Lung (tissue), 11 donors: ENCODE measurements at regions not wholly inside any gene's neighbourhood (a gene's known extent, or its start where the extent isn't known, plus 50 kb on each side); places are given as distances from the start of the nearest gene placed in this dataset.

Source experiments
- ATAC-seq: fragments of 200-7000 bp; cut with Tn5 transposase; one replicate; pipeline ENCODE4 v1.9.1; 2020; ENCODE audit warnings: moderate number of reproducible peaks; ENCODE audit not compliant: insufficient read depth, low FRiP score
- DNase-seq, 3 donors: peaks; one replicate each; pipeline ENCODE4 v3.0.0-alpha.2; 2013 to 2017
- H3K27ac ChIP-seq, 2 donors: one replicate each; pipeline ENCODE4 v1.5.1; 2013; ENCODE audit warnings: mild to moderate bottlenecking in 2 of 2, moderate library complexity in 2 of 2, control low read depth in 1 of 2, inconsistent platforms in 1 of 2, low read depth in 1 of 2, low read length in 1 of 2
- H3K27me3 ChIP-seq, 3 donors: one replicate each; pipeline ENCODE4 v1.5.1; 2013; ENCODE audit warnings: low read length in 2 of 3; ENCODE audit not compliant: control insufficient read depth in 3 of 3, insufficient read depth in 3 of 3
- H3K36me3 ChIP-seq, 4 donors: one replicate each; pipeline ENCODE4 v1.5.1; 2013; ENCODE audit warnings: low read length in 4 of 4, mild to moderate bottlenecking in 1 of 4, moderate library complexity in 1 of 4; ENCODE audit not compliant: control insufficient read depth in 4 of 4, insufficient read depth in 4 of 4
- H3K4me1 ChIP-seq, 5 donors: one replicate each; pipeline ENCODE4 v1.5.1; 2013; ENCODE audit warnings: low read length in 5 of 5, mild to moderate bottlenecking in 2 of 5, moderate library complexity in 1 of 5; ENCODE audit not compliant: control insufficient read depth in 5 of 5, insufficient read depth in 5 of 5
- H3K4me3 ChIP-seq: one replicate; pipeline ENCODE4 v1.5.1; 2013; ENCODE audit warnings: mild to moderate bottlenecking, control low read depth, moderate library complexity
- H3K9ac ChIP-seq, 2 donors: one replicate each; pipeline ENCODE4 v1.5.1; 2013; ENCODE audit warnings: low read length in 2 of 2, control low read depth in 1 of 2; ENCODE audit not compliant: insufficient read depth in 1 of 2
- H3K9me3 ChIP-seq, 4 donors: one replicate each; pipeline ENCODE4 v1.5.1; 2013; ENCODE audit warnings: low read length in 3 of 4, mild to moderate bottlenecking in 1 of 4, moderate library complexity in 1 of 4; ENCODE audit not compliant: control insufficient read depth in 4 of 4, insufficient read depth in 3 of 4
- WGBS, 2 donors: extraction: QIAGEN DNeasy Blood & Tissue Kit; methylation state at CpG; one replicate each; pipeline ENCODE4 v1.1.7; 2013; 5-methylcytosine and 5-hydroxymethylcytosine counted together
- TF ChIP-seq, protein P1 (sequence below): IDR thresholded peaks from 2 replicates; pipeline ENCODE4 v1.5.1; 2012; ENCODE audit warnings: mild to moderate bottlenecking; ENCODE audit errors: control extremely low read depth, extremely low read depth
- donor health status: control.
- donor health status: control.
- donor health status: Bipolar disorder and iron deficiency.
- donor health status: healthy.
- donor health status: DM: yes; HTN: yes; CAD: no.

DNA sequence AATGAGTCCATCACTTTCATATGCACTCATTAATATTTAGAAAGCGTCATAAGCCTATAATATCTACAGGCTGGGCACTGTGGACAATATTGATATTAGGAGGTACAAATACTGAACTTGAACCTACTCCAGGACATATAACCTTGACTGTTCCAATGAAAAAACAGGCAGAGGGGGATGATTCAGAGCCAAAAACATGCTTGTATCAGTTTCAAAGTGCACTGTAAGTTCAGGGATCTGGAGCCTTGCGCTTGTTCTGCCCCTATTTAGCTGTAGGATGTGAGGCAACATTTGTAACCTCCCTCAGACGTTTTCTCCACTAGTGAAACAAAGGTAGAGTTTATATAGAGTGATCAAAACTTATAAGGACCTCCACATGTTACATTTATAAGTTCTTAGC, 246.1 kb upstream of the GYPC start:
- Histone ChIP-seq H3K36me3 (no peaks in the 10 kb centered on the region), H3K4me3 (no peak overlapping the region), H3K27me3 (no peaks in the 10 kb centered on the region), H3K4me1 (no peaks in the 10 kb centered on the region), H3K9me3 (no peaks in the 10 kb centered on the region), H3K9ac (no peak overlapping the region), H3K27ac (no peak overlapping the region)
- ATAC-seq = no peak
- DNase-seq = no peak
- TF ChIP-seq, protein P1, sequence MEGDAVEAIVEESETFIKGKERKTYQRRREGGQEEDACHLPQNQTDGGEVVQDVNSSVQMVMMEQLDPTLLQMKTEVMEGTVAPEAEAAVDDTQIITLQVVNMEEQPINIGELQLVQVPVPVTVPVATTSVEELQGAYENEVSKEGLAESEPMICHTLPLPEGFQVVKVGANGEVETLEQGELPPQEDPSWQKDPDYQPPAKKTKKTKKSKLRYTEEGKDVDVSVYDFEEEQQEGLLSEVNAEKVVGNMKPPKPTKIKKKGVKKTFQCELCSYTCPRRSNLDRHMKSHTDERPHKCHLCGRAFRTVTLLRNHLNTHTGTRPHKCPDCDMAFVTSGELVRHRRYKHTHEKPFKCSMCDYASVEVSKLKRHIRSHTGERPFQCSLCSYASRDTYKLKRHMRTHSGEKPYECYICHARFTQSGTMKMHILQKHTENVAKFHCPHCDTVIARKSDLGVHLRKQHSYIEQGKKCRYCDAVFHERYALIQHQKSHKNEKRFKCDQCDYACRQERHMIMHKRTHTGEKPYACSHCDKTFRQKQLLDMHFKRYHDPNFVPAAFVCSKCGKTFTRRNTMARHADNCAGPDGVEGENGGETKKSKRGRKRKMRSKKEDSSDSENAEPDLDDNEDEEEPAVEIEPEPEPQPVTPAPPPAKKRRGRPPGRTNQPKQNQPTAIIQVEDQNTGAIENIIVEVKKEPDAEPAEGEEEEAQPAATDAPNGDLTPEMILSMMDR = no peak
- 66 to 68% methylated on average over 3 of the region's 3 CpGs for WGBS, 2 donors

DNA sequence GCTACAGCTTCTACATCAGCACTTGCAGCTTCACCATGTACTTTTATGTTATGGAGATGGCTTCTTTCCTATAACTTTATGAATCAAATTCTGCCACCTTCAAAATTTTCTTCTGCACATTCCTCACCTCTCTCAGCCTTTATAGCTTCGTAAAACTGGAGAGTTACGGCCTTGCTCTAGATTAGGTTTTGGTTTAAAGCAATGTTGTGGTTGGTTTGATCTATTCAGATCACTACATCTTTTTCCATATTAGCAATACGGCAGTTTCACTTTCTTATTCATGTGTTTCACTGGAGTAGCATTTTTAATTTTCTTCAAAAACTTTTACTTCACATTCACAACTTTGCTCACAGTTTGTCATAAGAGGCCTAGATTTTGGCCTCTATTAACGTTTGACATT, 242.9 kb upstream of the GYPC start:
- ATAC-seq = no peak
- H3K9me3 ChIP-seq = peaks cover 0 to 3% (median 0%) of the 10 kb centered on the region in 4 donors
- no peak overlapping the region for H3K9ac ChIP-seq
- H3K27me3 ChIP-seq = no peaks in the 10 kb centered on the region
- TF ChIP-seq, protein P1 = no peak
- WGBS, 2 donors = 68 to 92% methylated on average over 4 of the region's 4 CpGs
- no peaks in the 10 kb centered on the region for H3K4me1 ChIP-seq
- no peak for DNase-seq
- H3K27ac ChIP-seq = no peak overlapping the region
- no peak overlapping the region for H3K4me3 ChIP-seq
- H3K36me3 ChIP-seq = no peaks in the 10 kb centered on the region

DNA sequence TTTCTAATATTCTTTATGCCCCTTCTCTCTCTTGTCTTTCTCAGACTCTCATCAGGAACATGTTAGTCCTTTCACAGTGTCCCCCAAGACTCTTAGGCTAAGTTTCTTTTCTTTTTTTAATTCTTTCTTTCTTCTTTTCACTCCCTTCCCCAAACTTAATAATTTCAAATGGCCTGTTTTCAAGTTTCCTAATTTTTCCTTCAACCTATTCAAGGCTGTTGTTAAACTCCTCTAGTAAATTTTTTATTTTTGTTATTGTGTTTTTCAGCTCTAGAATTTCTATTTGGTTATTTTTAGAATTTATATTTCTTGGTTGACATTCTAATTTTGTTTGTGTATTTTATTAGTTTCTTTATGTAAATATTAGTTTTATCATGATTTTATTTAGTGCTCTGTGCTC, 236.6 kb upstream of the GYPC start:
- no peaks in the 10 kb centered on the region for H3K4me1 ChIP-seq
- no peaks in the 10 kb centered on the region for H3K36me3 ChIP-seq
- H3K9me3 ChIP-seq = peaks cover 0 to 6% (median 2%) of the 10 kb centered on the region in 4 donors
- no peak overlapping the region for H3K27ac ChIP-seq
- TF ChIP-seq, protein P1 = no peak
- no peak for DNase-seq
- no peak overlapping the region for H3K4me3 ChIP-seq
- H3K27me3 ChIP-seq = no peaks in the 10 kb centered on the region
- no peak overlapping the region for H3K9ac ChIP-seq
- ATAC-seq = no peak

DNA sequence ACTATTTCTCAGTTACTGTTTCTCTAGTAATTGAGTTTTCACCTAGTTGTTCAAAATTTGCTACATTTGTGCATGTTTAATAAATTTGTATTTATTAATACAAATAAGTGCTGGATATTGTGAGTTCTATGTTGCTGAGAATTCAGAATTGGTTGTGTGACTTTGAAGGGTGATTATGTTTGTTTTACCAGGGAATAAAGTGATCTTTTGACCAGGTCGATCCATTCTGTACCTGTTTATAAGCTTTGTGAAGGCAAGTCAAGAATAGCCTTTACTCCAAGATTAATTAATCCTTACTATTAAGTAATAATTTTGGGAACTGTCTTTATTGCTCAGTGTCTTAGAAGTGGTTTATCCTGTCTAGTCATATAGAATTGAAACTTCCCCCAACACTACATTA, 230.0 kb upstream of the GYPC start:
- TF ChIP-seq, protein P1 = no peak
- Histone ChIP-seq H3K4me1 (peaks cover 0 to 4% (median 0%) of the 10 kb centered on the region in 5 donors), H3K9ac (no peak overlapping the region), H3K27ac (no peak overlapping the region), H3K36me3 (no peaks in the 10 kb centered on the region), H3K27me3 (no peaks in the 10 kb centered on the region), H3K4me3 (no peak overlapping the region), H3K9me3 (peaks cover 0 to 2% (median 0%) of the 10 kb centered on the region in 4 donors)
- DNase-seq (no peak), ATAC-seq (no peak)
- 79 to 84% methylated on average over 1 of the region's 1 CpG for WGBS, 2 donors
